ENCODE measurements at regions not wholly inside any gene's neighbourhood (a gene's known extent, or its start where the extent isn't known, plus 50 kb on each side); places are given as distances from the start of the nearest gene placed in this dataset.
"Not testable (repeated sequence)": the region's sequence is repeated elsewhere in the genome, so short reads cannot be mapped to it uniquely, and the experiment has no call there.

DNA sequence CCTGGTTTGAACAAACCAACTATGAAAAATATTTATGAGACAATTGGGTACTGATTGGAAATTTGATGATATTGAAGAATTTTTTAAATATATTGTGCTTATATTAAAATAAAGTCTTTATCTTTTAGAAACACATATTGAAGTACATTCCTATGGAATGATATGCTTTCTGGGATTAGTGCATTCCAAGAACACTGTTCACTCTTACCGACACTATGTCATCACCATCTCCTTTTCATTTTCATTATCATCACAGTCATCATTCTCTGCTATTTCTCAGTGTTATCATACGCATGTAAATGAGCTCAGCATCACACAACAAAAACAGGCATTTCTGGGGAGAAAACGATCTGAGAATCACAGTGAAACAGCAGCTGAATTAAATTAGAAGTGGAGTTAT, 513.3 kb upstream of the CCDC196 start:
- no peak for DNase-seq

DNA sequence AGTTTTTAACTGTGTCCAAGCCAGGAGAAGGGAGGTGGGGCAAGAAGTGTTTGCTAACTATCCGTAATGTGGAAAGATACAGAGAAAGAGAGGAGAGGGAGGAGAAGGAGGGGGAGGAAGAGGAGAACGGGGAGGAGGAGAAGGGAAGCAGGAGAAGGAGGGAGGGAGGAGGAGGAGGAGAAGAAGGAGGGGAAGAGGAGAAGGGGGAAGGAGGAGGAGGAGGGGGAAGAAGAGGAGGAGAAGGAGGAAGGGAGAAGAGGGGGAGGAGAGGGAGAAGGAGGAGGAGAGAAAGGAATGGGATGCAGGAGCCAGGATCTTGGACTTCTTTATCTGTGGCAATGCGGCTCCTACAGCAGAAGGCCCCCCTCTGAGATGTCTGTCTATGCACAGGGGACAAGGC, 510.3 kb upstream of the CCDC196 start:
- no peak for DNase-seq

DNA sequence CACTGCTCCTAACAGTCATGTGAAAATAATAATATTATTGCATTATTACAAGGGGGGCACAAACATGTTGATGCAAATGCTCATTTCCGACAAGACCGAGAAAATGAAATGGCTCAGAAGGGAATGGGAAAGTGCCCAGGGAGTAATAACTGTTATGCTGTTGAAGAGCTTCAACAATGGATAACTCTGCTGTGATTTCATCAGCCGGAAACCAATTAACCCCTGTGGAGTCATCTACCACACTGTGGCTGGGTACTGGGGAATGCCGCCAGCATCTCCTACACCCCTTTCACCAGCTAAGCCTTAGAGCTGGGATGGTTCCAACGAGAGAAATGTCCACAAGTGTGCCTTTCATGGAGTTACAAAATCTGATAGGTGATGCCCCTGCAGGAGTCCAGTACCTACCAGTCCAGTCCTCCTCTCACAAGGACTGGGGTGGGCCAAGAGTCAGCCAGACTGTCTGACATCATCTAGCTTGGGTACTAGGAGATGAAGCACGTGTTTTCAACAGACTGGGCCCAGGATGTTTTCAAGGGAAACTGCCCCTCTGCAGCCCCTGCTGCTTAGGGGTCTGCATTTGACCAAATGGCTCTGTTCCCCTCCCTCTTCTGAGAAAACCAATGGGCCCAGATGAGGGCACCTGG, 509.3 kb upstream of the CCDC196 start:
- DNase-seq: no peak

DNA sequence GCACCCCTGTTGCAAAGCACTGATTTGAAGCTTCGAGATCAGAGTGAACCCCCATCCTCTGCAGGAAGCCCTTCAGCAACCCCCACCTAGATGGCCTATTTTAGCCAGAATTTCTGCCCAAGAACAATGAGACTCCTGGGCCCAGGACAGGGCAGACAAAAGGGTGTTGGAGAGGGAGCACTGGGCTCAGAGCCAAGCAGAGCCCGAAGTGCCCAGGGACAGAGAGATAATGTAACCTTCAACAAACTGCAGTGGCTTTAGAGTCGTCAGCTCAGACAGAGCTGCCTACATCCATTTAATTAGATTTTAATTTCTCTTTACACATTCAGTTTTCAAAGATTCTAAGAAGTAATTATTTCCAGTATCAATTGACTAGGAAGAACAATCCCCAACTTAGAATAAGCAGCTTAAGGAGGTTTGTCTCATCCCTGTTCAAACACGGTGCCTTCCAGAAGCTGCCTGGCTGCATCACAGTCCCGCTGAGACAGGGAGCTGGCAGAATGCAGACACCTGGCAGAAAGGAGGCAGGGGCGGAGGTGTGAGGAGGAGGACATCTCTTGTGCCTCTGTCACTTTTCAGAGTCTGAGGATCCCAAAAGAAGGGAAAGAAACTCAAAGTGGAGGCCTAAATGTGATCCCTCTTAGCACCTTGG, 504.9 kb upstream of the CCDC196 start:
- DNase-seq: no peak

DNA sequence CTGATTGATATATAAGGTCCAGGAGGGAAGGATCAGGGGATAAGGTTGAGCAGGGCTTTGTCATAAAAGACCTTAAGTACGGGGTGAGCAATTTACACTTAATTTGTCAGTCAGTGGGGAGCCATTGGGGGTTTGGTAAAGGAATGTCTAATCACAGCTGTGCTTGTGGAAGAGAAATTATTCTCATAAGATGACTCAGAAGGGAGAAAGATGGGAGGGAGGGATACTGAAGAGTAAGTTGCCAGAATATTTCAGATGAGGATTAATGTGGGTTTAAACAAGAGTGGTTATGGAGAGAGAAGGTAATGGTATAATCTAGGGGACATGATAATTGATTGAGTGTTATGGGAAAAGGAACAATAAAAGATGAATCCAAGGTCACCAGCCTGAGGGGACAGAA, 500.1 kb upstream of the CCDC196 start:
- no peak for DNase-seq

DNA sequence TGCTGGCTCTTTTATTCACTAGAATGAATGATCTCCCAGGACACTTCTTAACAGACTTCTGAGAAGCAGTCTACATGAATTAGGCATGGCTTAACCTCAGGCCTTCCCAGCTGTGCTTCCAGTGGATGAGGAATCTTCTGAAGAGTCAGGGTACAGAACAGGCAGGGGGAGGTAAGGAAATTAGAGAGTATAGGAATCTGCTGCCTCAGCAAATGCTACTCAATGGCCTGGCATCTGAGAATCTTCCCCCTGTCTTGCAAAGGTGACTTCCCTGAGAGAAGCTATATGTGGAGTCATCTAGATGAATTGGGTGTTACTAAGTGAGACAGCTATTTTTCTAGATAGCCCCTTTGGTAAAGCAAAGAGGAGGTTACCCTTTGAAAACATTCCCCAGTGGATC, 496.2 kb upstream of the CCDC196 start:
- DNase-seq: no peak

DNA sequence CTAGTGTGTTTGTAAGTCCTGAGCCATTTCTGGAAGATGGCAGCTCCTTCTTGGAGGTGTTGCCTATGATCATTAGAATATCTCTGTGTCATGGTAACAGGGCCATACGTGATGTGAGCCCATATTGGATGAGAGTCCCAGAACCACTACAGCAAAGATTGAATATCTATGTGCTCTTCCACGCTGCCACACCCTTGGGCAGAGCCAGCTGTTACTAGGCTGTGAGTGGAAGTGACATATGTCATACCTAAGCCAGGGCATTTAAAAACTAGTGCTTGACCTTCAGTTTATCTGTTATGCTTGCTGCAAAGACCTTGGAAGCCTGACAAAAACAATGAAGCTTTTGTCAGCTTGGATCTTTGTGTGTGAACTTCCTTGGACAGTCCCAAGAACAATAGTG, 495.1 kb upstream of the CCDC196 start:
- DNase-seq: no peak

DNA sequence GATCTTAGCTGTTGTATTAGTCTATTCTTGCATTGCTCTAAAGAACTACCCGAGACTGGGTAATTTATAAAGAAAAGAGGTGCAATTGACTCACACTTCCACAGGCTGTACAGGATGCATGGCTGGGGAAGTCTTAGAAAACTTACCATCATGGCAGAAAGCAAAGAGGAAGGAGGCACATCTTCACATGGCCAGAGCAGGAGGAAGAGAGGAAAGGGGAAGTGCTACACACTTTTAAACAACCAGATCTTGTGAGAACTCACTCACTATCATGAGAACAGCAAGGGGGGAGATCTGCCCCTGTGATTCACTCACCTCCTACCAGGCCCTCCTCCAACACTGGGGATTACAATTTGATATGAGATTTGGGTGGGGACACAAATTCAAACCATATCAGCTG, 494.2 kb upstream of the CCDC196 start:
- not testable (repeated sequence) for DNase-seq

DNA sequence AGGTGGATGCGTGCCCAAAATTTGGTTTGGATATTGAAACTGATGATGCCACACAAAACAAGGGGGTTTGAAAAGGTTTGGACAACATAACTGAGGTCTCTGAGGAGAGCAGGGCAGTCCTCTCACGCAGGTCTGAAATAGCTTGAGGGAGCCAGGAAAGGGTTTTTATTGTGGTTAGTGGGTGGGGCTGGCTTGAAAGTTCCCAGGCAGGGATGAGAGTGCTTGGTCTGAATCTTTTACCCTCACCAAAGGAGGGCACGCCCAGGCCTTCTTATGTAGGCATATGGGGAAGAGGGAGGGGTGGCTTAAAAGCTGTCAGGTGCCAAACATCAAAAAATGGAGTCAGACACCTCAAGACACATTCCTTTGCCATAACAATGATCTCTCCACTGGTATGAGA, 493.1 kb upstream of the CCDC196 start:
- DNase-seq: no peak

DNA sequence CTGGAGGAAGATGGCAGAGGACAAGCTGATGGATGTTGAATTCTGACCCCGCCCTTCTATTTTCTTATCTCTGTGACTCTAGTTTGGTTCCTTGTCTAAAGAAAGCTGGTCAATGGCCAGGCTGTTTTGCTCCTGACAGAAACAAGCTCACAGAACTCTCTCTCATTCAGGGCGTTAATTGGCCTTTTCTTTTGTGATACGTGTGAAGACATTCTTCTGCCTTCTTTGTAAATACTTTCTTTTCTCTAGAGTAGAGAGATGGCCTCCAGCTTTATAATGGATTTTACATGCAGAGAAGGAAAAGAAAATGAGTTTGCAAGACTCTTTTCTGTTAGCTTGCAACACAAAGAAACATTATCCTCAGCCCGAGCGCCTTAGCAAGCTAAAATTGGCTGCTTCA, 492.2 kb upstream of the CCDC196 start:
- no peak for DNase-seq

DNA sequence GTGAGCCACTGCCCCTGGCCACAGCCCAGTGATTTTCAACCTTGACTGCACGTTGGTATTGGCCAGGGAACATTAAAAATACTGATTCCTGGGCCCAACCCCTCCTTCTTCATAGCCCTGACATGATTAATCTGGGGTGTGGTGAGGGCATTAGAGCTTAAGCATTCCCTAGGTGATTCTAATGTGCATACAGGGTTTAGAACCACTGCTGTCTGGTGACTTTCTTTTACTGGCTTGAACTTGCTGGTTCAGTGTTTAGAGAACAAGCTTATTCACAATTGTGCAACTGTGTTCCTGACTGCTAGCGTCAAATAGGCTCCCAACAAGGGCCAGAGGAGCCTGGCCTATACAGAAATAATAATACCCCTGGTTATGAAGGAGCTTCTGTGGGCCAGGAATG, 488.8 kb upstream of the CCDC196 start:
- DNase-seq: no peak

DNA sequence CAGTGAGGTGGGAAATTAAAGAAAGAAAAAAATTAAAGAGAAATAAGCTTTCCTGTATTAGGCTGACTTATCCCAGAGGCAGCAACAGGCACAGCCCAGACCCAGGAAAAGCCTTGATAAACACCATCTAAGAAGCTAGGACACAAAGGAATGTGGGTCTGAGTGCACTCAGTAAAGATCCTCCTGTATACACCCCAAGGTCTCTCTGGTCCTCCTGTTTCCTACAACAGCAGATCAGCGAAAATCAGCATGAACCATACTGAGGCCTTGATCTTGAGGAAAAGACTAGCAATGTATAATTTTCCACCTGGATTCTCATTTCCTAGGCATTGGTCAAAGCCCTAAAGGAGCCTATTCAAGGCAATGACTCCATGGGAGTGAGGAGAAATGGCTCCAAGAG, 486.3 kb upstream of the CCDC196 start:
- no peak for DNase-seq

DNA sequence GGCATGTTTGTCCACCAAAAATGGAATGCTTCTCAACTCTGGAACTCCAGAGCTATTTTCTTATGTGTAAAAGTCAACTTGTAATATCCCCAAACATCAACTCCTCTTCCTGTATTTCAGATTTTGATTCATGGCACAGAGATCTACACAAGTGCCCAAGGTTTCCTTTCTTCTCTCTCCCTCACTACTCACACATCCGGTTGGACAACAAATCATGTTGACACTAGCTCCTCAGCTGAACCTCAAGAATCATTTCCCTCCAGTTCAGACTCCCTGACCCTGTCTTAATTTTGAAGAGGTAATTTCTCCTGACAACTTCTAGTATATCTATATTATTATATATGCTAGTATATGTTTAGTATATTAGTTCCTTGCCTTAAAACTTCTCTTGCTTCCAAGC, 485.4 kb upstream of the CCDC196 start:
- DNase-seq: no peak

DNA sequence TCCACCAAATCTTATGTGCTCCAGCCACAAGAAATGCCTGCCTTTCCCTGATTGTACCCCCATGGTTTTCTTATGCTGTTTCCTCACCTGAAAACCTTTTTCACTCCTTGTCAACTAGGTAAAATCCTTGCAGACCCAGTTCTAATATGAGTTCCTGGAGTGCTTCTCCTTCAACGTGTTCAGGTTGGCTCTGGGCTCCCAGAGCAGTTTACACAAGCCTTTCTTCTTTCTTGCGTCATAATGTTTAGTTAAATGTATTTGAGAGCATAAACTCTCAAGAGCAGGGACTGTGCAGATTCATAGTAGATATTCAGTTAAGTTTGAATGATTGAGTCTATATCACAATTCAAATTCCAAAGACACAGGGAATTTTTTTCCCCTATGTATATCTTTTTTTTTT, 484.8 kb upstream of the CCDC196 start:
- DNase-seq: no peak

DNA sequence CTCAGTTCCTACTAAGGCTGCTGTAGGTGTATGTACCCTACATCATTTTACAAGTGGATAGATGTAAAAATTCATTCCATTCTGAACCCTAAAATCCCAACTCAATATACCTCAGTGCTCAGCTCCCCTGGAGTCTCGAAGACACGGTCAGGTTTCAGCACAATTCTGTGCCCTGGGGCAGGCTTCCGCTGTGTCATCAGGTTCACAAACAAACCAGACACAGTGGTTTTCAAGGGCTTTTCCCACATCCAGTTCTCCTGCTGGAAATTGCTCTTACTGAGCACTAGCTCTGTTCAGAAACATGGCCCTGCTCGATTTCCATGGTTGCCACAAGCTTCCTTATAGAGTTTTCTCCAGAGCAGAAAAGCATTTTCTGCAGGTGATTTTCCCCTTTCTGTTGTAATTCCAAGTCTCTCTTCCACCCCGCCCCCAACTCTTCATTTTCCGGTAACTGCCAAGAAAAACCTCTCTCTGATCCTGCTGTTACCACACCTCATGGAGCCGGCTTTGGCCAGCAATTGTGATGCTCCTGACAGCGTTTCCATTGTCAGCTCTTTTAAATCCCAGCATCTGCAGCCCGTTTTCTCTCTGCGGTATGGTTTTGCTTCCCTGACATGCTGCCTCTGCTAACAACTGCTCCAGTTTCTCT, 483.0 kb upstream of the CCDC196 start:
- no peak for DNase-seq

DNA sequence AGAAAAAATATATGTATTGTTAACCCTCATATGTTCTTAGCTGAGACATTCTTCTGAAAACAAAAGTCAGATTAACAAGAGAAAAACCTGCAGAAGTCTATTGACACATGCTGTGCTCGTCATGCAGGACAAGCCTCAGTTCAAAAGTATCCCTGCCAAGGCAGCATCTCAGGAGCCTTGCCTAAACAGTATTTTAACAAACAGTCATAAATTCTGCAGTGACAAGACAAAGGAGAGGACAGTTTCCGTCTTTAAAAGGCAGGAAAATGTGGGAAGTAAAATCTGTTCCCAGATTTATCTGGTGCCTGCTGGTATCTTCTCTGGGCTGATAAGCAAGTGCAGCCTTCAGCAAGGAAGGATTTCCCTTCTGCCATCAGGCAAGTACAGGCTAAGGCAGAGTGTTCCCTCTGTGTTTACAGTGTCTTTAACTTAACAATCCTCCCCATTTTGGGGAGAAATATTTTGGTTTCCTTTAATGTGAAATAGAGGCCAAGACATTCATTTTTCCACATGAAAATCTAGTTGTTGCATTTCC, 480.2 kb upstream of the CCDC196 start:
- DNase-seq: no peak

DNA sequence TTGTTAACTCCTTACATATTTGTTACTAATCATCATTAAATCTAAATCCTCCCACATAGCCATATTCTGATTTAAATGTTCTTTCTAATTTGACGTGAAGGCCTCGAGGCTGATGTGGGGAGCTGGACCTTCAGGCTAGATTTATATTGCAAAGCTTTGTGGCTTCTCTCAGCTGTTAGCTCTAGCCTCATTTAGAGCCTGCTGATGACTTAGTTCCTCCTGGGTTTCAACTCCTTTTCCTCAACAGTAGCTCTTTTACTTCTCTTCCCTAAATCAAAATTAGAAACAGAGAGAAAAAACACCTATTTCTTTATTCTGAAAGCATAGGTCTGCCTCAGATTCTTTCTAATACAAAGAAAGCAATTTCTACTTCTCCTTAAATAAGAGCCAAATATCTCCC, 477.5 kb upstream of the CCDC196 start:
- DNase-seq: no peak

DNA sequence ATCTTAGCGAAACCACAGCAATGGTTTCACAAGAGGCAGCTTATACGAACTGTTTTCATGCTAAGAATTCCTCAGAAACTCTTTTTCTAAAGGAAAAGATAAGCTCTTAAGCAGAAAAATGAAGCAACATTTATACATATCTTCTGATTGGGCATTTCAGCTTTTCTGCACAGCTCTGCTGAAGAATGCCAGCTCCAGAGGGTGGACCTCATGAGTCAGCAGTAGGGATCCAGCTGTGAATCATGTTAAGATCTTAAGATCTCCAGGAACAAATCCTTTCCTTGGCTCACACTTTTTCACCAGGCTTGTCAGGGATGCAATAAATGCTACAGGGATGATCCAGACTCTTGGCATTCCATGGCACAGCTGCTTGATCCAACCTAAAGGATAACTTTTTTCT, 477.1 kb upstream of the CCDC196 start:
- DNase-seq: no peak

DNA sequence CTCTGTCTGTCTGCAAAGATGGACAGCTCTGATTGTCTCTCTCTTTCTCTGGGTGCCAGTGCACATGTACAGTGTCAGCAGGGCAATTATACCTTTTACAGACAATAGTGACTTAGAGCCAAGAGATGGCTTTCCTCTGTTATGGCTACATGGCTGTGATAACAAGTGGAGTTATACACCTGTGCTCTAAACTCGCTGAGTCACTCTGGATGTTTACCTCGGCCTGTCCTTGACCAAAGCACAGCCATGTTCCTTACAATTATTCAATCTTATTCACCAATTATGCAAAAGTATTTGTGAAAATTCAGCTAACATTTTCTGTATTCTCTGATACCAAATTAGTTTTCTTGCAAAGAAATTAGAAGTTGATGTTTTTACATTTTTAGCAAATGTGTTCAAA, 475.5 kb upstream of the CCDC196 start:
- DNase-seq: no peak

DNA sequence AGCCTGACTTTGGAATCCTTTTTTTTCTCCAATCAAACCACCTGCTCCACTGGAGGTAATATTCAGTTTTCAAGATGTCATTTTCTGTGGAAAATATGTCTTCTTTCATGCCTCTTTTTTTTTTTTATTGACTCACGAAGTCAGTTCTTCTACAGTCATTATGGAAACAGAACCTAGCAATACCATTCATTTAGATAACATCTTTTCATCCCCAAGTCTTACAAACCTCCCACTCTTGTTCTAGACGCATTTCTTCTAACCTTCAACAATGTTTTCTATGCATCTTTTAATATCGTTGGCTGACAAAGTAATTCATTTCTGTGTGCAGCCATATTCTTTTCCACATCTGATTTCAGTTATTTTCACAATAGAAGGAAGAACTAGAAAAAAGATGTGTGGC, 474.3 kb upstream of the CCDC196 start:
- no peak for DNase-seq

DNA sequence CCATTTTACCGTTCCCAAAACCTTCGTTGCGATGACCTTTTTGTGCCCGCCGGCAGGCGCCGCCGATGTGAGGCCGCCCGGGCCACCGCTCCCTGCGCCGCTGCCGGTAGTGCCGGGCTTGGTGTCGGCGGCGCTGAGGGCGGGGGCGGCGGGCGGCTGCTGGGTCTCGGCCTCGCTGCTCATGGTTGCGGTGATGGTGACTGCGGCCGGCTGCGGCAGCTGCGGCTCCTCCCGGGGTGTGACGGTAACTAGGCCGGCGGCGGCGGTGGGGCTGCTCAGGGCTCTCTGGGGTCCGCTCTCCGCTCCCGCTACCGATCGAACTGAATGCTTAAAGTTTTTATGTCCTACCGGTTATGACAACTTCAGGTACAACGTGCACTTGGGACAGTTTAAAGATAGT, 472.6 kb upstream of the CCDC196 start:
- DNase-seq: not testable (repeated sequence)

DNA sequence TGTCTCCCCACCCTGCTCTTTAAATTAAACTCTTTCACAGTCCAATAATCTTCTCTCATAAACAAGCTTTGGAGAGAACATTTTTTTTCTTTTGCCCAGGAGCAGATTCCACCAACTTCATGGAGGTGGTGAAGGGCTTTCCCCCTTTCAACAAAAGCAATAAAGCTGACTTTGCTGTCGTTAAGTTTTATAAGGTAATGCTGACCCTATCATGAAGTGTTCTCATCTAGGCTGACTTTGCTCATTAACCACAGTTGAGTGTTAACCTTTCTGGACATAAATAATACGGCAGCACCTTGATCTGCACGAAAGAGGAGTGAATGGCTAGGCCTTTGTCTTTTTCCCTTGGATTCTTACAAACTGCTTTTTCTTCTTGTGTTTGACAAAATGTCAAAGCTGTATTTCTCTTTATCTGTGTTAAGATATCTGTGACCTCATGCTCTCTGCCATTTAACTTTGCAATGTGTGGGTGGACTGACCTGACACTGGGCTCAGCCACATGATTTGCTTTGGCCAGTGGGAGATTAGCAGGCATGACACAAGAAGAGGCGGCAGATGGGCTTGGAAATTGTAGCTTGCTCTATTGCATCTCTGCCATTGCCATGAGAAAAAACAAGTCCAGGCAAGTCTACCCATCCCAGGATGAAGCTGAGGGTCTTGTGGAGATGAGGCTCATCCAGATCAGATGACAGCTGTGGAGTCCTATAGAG, 470.9 kb upstream of the CCDC196 start:
- DNase-seq: no peak

DNA sequence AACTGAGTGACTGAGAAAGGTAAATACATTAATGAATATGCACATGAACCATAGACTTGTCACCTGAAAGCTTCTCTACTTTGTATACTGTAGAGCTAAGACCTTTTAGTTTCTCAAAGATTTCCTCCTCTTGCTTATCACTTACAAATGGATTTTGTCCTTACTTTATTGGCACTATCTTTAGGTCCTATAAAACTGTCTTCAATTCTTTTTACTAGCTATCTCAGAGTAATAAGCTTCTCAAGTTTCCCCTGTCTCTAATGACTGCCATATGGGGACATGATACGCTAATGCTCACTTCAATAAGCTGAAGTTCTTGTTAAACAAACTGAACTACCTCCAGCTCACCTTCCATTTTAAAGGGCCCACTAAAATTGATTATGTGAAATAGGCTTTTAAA, 468.2 kb upstream of the CCDC196 start:
- DNase-seq: no peak

DNA sequence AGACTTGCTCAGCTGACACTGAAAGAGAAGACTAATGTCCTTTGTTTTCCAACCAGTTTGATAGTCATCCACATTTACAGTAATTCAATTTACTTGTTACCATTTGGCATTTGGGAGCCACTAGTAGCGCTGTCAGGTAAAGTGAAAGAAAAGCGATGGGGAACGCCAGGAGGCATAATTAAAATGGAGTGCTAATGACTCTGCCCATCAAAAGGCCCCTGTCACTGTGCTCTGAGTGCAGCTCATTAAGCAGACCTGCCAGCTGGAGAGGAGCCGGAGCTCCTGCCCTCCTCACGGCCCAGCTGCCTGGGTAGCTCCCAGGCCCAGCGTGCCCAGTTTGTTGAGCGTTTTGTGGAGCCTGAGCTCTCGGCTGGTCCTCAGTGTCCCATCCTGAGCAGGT, 463.6 kb upstream of the CCDC196 start:
- DNase-seq: no peak

Data from HCEC 1CT (cell line).